ENCODE measurements at regions not wholly inside any gene's neighbourhood (a gene's known extent, or its start where the extent isn't known, plus 50 kb on each side); places are given as distances from the start of the nearest gene placed in this dataset.

- peaks cover 15% of the 10 kb centered on the region; the same call in 1 of the 2 replicates for H3K36me3 Mint-ChIP-seq
- ChIA-PET POLR2A (no interaction called here), CTCF (interaction anchor here (0.6 kb wide), 1 partner anchor 286 kb away, joined by 3 read pairs; no protein-coding TSS in a partner anchor)
- H3K9me3 Mint-ChIP-seq: peaks cover 42% of the 10 kb centered on the region
- no peaks in the 10 kb centered on the region for H3K4me1 Mint-ChIP-seq
- no peak overlapping the region for H3K4me3 Mint-ChIP-seq
- no peak overlapping the region for H3K27ac Mint-ChIP-seq
- 0 out of 2 replicates have a peak, but pooled peaks cover 3% of the 10 kb centered on the region for H3K27me3 Mint-ChIP-seq (ENCODE audit: low read depth)
- ATAC-seq (no peak), DNase-seq (ENCODE audit: low spot score) (no peak)
- TF ChIP-seq GTF2I (CRISPR knock-in tag; conservative IDR thresholded peaks at IDR 0.05) (no peak), CREM (CRISPR knock-in tag; IDR thresholded peaks at IDR 0.05) (no peak), AR (CRISPR knock-in tag; IDR thresholded peaks at IDR 0.05) (no peak), ZNF219 (CRISPR knock-in tag; IDR thresholded peaks at IDR 0.05; ENCODE audit: borderline replicate concordance) (no peak), ZNF121 (CRISPR knock-in tag; IDR thresholded peaks at IDR 0.05) (no peak), ATF3 (CRISPR knock-in tag; conservative IDR thresholded peaks at IDR 0.05) (no peak), ZBTB21 (CRISPR knock-in tag; IDR thresholded peaks at IDR 0.05; ENCODE audit: borderline replicate concordance) (no peak), EMX1 (CRISPR knock-in tag; IDR thresholded peaks at IDR 0.05) (no peak), ZNF423 (CRISPR knock-in tag; IDR thresholded peaks at IDR 0.05) (no peak), AFF4 (CRISPR knock-in tag; IDR thresholded peaks at IDR 0.05; ENCODE audit: borderline replicate concordance) (no peak), CTCF (IDR thresholded peaks at IDR 0.05) (no peak)
Observed at GRCh38 chr15:27656296-27656987, 442.7 kb downstream of the OCA2 start.

- ATAC-seq: no peak
- ChIA-PET POLR2A (no interaction called here), CTCF (no interaction called here)
- H3K36me3 Mint-ChIP-seq: peaks cover 15% of the 10 kb centered on the region; the same call in 1 of the 2 replicates
- 0 out of 2 replicates have a peak, but pooled peaks cover 3% of the 10 kb centered on the region for H3K27me3 Mint-ChIP-seq (ENCODE audit: low read depth)
- DNase-seq (ENCODE audit: low spot score): no peak
- no peak overlapping the region for H3K4me3 Mint-ChIP-seq
- H3K4me1 Mint-ChIP-seq: no peaks in the 10 kb centered on the region
- no peak overlapping the region for H3K27ac Mint-ChIP-seq
- H3K9me3 Mint-ChIP-seq: peaks cover 36% of the 10 kb centered on the region
- TF ChIP-seq ZNF121 (CRISPR knock-in tag; IDR thresholded peaks at IDR 0.05): no peak
- TF ChIP-seq TEAD4 (CRISPR knock-in tag; IDR thresholded peaks at IDR 0.05): no peak
- TF ChIP-seq HMGA2 (CRISPR knock-in tag; IDR thresholded peaks at IDR 0.05): no peak
- no peak for TF ChIP-seq FOXP1 (CRISPR knock-in tag; IDR thresholded peaks at IDR 0.05; ENCODE audit: borderline replicate concordance)
- no peak for TF ChIP-seq ATF2 (CRISPR knock-in tag; IDR thresholded peaks at IDR 0.05; ENCODE audit: borderline replicate concordance, low read depth)
- TF ChIP-seq NR2C2 (CRISPR knock-in tag; IDR thresholded peaks at IDR 0.05): no peak
- TF ChIP-seq JAZF1 (CRISPR knock-in tag; IDR thresholded peaks at IDR 0.05): no peak
- no peak for TF ChIP-seq MYBL2 (CRISPR knock-in tag; IDR thresholded peaks at IDR 0.05)
- no peak for TF ChIP-seq ATF1 (CRISPR knock-in tag; IDR thresholded peaks at IDR 0.05)
- TF ChIP-seq ZSCAN18 (CRISPR knock-in tag; IDR thresholded peaks at IDR 0.05): no peak
- no peak for TF ChIP-seq TEAD1 (CRISPR knock-in tag; IDR thresholded peaks at IDR 0.05)
- no peak for TF ChIP-seq TCF7 (CRISPR knock-in tag; IDR thresholded peaks at IDR 0.05; ENCODE audit: low read depth)
- TF ChIP-seq ZBTB43 (CRISPR knock-in tag; IDR thresholded peaks at IDR 0.05): no peak
Observed at GRCh38 chr15:27655056-27655455, 444.1 kb downstream of the OCA2 start.

Data from WTC11 (cell line).